ENCODE measurements at regions not wholly inside any gene's neighbourhood (a gene's known extent, or its start where the extent isn't known, plus 50 kb on each side); places are given as distances from the start of the nearest gene placed in this dataset.
"Not testable (repeated sequence)": the region's sequence is repeated elsewhere in the genome, so short reads cannot be mapped to it uniquely, and the experiment has no call there.

- no peak for DNase-seq
Measured at GRCh38 chr3:674116-674515, 418.7 kb upstream of the CNTN6 start.

GRCh38 chr3:675846-676245 lies 417.0 kb upstream of the CNTN6 start:
- no peak for DNase-seq

DNA sequence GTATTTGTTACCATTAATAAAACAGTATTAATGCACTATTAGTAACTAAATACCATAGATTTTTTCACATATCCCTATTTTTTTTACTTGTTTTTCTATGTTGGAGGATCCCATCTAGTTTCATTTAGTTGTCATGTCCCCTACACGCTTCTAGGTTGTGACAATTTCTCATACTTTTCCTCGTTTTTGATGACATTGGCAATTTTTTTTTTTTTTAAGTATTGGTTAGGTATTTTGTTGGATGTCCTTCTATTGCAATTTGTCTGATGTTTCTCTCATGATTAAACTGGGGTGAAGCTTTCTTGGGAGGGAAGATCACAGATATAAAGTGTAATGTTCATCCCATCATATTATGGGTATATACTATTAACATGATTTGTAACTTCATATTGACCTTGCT lies 409.1 kb upstream of the CNTN6 start:
- DNase-seq = no peak

- no peak for DNase-seq
Measured at GRCh38 chr3:690770-691169, 402.1 kb upstream of the CNTN6 start.

DNA sequence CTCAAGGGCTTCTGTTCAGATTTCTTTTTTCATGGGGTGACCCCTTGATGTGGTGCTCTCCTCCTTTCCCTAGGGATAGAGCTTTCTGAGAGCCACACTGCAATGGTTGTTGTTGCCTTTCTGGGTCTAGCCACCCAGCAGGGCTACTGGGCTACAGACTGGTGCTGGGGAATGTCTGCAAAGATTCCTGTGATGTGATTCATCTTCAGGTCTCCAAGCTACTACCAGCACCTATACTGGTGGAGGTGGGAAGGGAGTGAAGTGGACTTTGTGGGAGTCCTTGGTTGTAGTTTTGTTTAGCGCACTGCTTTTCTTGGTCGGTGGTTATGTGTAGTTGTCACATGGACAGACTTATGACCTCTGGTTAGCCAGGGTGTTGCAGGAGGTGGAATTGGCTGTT lies 392.3 kb upstream of the CNTN6 start:
- DNase-seq = no peak

- DNase-seq = no peak
Measured at GRCh38 chr3:707041-707440, 385.8 kb upstream of the CNTN6 start.

DNA sequence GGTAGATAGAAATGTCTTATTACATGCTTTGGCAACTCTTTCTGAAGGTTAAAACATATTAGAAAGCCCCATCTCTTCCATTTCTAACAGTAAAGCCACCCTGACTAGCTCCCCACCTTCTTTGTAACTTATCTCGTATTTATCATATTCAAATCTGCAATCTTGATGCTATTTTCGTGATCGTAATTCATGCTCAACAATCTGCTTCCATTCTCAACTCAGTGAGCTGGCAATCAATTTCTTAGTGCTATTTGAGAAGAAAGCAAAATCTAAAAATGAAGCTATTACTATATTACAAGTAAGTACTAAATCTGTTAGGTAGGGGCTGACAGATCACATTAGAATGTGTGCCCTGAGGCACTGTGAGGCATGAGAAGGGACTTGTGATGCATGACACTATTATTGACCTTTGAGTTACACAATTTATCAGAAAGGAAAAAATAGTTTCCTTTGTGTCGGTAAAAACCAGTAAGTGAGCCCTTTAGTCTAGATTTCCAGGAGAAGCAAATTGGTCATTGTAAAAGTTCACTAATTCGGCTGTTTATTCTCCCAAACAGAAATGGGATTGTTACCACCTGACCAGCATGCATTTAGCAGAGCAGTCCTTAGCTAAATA lies 379.7 kb upstream of the CNTN6 start:
- DNase-seq = no peak

GRCh38 chr3:713947-714620 lies 378.7 kb upstream of the CNTN6 start:
- no peak for DNase-seq

- no peak for DNase-seq
Measured at GRCh38 chr3:721086-721485, 371.7 kb upstream of the CNTN6 start.

- no peak for DNase-seq
Measured at GRCh38 chr3:732326-732928, 360.4 kb upstream of the CNTN6 start.

GRCh38 chr3:733313-733712 lies 359.5 kb upstream of the CNTN6 start:
- no peak for DNase-seq

- DNase-seq = no peak
Measured at GRCh38 chr3:757711-758110, 335.1 kb upstream of the CNTN6 start.

DNA sequence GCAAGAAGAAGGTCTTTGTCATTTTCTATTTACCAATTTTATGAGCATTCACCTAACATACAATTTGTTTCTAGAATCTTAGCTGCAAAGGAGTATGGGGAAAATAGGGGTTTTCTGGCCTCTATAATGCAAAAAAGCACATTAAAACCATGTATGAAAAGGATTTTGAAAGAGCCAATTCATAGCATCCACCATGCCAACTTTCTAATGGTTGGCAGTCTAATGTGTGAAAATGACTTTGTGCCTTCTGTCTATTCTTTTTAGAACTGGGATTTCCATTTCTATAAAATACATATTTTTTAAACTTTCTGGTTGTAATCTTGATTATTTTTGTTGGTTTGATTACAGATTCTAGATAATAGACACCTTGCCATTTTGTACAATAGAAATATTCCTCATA lies 333.7 kb upstream of the CNTN6 start:
- DNase-seq = no peak

DNA sequence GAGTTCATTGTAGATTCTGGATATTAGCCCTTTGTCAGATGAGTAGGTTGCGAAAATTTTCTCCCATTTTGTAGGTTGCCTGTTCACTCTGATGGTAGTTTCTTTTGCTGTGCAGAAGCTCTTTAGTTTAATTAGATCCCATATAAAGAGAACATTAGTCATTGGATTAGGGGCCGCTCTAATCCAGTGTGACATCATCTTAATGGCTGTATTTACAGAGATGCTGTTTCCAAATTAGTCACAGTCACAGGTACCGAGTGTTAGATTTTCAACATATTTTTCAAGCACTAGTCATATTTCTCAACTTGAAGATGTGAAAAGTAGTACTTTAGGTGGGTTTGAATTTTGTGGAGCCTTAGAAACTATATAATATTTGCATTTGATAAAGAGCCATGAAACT lies 319.4 kb upstream of the CNTN6 start:
- DNase-seq = not testable (repeated sequence)

- DNase-seq = no peak
Measured at GRCh38 chr3:775178-775880, 317.5 kb upstream of the CNTN6 start.

- DNase-seq = no peak
Measured at GRCh38 chr3:780505-780904, 312.3 kb upstream of the CNTN6 start.

- DNase-seq = no peak
Measured at GRCh38 chr3:791442-791841, 301.4 kb upstream of the CNTN6 start.

DNA sequence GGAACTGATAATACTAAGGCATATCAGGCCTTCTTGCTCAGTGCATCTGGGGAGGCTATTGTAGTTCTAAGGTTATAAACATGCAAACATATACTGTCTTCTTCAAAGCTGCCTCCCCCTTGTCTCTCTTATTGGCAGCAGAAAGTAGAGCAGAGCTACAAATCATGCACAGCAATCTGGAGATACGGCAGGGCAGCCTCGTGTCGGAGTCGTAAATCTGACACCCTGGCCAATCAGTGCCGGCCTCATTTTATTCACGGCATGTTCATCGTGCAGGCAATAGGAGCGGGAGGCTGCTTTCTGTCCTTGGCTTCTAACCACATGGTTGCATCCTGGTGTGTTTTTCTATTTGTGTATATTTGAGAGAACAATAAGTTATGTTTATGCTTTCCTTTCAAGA lies 300.2 kb upstream of the CNTN6 start:
- DNase-seq = no peak

GRCh38 chr3:804211-804610 lies 288.6 kb upstream of the CNTN6 start:
- no peak for DNase-seq

DNA sequence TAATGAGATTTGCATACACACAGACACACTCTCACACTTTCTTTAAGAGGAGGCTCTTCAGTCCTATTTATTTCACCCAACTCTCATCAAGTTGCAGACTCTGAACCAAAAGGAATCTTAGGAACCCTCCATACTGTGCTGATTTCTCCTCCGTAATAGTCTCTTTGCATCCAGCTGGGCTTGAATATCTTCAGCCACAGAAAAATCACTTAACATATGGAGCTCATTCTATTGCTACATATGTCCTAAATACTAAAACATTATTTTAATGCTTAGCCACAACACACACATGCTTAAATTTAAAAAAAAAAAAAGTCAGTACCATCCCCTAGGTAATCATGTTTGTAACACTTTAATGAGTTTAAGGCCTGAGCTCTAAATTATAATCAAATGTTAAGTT lies 287.5 kb upstream of the CNTN6 start:
- DNase-seq = no peak

GRCh38 chr3:806006-806405 lies 286.8 kb upstream of the CNTN6 start:
- DNase-seq = no peak

- DNase-seq = no peak
Measured at GRCh38 chr3:816605-817004, 276.2 kb upstream of the CNTN6 start.

- no peak for DNase-seq
Measured at GRCh38 chr3:834679-835078, 258.1 kb upstream of the CNTN6 start.

DNA sequence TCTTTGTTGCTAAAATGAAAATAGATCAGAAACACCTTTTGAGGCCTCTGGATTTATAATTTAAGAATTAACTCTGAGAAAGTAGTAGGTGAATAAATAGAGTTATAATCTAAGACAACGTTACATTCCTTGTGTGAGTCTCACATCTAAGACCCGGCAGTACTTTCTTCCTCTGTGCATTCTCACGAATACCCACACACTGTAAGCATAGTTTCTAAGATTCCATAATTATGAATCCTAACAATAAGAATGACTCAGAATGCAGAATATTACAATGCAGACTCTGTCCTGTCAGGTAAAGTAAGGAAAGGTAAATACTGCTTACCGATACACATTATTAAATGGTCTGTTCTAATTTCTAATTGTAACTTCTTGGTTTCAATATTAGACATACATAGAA lies 257.7 kb upstream of the CNTN6 start:
- DNase-seq = no peak
